Vagina (tissue), 2 donors: ENCODE measurements at regions not wholly inside any gene's neighbourhood (a gene's known extent, or its start where the extent isn't known, plus 50 kb on each side); places are given as distances from the start of the nearest gene placed in this dataset.

Experiments used
- CTCF ChIP-seq, 3 experiments: fragments of 450-650 bp in 2 of 3; fragments of 200-600 bp in 1 of 3; sonication (generic) in 1 of 3; IDR thresholded peaks; one replicate each; pipeline ENCODE4 v1.5.1; 2017 to 2019; ENCODE audit warnings: antibody characterized with exemption in 3 of 3, mild to moderate bottlenecking in 2 of 3, moderate library complexity in 2 of 3
- POLR2A ChIP-seq, 2 donors: fragments of 450-650 bp; IDR thresholded peaks; one replicate each; pipeline ENCODE4 v1.6.1; 2017; ENCODE audit warnings: antibody characterized with exemption in 2 of 2, mild to moderate bottlenecking in 2 of 2, moderate library complexity in 2 of 2
- POLR2AphosphoS5 ChIP-seq, 2 donors: sonication (generic); formaldehyde crosslinking; IDR thresholded peaks; one replicate each; pipeline ENCODE4 v1.9.0; 2017; ENCODE audit warnings: antibody characterized with exemption in 2 of 2, mild to moderate bottlenecking in 2 of 2, low read depth in 1 of 2; ENCODE audit not compliant: insufficient read depth in 1 of 2

DNA sequence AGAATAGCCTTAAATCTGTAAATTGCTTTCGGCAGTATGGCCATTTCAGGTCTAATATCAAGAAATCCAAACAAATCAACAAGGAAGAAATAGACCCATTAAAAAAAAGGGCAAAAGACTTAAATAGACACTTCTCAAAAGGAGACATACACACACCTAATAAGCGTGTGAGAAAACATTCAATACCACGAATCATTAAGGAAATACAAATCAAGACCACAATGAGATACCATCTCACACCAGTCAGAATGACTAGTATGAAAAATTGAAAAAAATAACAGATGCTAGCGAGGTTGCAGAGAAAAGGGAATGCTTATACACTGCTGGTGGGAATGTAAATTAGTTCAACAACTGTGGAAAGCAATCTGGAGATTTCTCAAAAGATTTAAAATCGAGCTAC is 243.2 kb downstream of the DSEL start:
- TF ChIP-seq CTCF (IDR thresholded peaks at IDR 0.05) (no peak), POLR2A (IDR thresholded peaks at IDR 0.05) (no peak), POLR2AphosphoS5 (IDR thresholded peaks at IDR 0.05; ENCODE audit: insufficient read depth in 1 of 2, low read depth in 1 of 2) (no peak)
